Chondrocyte (in vitro differentiated cells): ENCODE measurements at regions not wholly inside any gene's neighbourhood (a gene's known extent, or its start where the extent isn't known, plus 50 kb on each side); places are given as distances from the start of the nearest gene placed in this dataset.
"Not testable (repeated sequence)": the region's sequence is repeated elsewhere in the genome, so short reads cannot be mapped to it uniquely, and the experiment has no call there.

ENCODE experiments used
- DNase-seq: peaks from one replicate; pipeline ENCODE4 v3.0.0; 2021; ENCODE audit warnings: mixed read lengths, low spot score
- H3K27ac Mint-ChIP-seq: one replicate; pipeline ENCODE4 v1.8.0; 2021; ENCODE audit warnings: mild to moderate bottlenecking, moderate library complexity, mixed read lengths; ENCODE audit not compliant: unreplicated experiment
- H3K27me3 Mint-ChIP-seq: 2 replicates; pipeline ENCODE4 v1.8.0; 2021; ENCODE audit warnings: low read depth, mixed read lengths
- H3K36me3 Mint-ChIP-seq: 2 replicates; pipeline ENCODE4 v1.8.0; 2021; ENCODE audit warnings: low read depth, mixed read lengths
- H3K4me1 Mint-ChIP-seq: 2 replicates; pipeline ENCODE4 v1.8.0; 2021; ENCODE audit warnings: low read depth, mild to moderate bottlenecking, mixed read lengths
- H3K4me3 Mint-ChIP-seq: one replicate; pipeline ENCODE4 v1.8.0; 2021; ENCODE audit warnings: mild to moderate bottlenecking, moderate library complexity, mixed read lengths; ENCODE audit not compliant: unreplicated experiment
- H3K9me3 Mint-ChIP-seq: 2 replicates; pipeline ENCODE4 v1.8.0; 2021; ENCODE audit warnings: low read depth, mixed read lengths
- TF ChIP-seq, protein P1 (sequence below): fragments of 200-600 bp; sonication (generic); IDR thresholded peaks from 2 replicates; pipeline ENCODE4 v1.5.0; 2021; ENCODE audit warnings: antibody characterized with exemption, mild to moderate bottlenecking, moderate library complexity

DNA sequence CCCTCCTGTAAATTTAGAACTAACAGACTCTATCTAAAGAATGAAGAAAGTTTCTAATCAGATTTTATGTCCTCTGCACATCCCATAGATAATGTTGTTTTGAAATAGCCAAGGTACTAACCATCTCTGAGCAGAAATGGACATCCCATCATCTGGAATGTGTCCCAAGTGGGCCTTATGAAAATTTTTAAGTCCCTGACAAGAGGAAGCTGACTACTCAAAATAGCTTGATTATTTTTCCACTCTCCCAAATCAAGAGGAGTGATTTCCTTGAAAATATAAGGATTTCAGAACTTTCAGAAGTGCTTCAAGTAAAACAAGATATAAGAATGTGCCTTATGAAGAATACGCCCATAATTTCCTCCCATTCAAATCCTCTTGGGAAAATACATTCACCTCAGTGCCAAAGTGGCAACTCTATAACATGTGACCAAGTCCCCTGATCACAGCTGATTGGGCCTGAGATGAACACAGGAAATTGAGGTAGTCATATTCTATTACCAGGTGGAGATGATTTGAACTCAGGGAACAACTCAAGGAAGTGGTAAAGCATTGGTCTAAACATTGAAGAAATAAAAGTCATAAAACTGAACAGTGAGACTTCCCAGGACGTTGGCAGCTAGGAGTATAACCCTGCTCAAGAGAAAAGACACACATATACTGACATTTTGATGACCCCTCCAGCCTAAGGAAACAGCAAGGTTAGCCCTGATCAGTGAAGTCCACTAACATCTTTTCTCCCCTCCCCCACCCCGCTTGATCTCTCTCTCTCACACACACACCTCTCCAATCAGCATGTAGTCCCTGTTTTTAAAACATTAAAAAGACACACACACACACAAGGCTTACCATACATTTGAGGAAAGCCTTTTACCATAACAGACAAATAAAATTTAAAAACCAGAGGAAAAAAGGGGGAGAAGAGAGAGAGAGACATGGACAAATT is 70.8 kb upstream of the TEAD1 start:
- DNase-seq: no peak
- no peaks in the 10 kb centered on the region for H3K36me3 Mint-ChIP-seq
- H3K27ac Mint-ChIP-seq: no peak overlapping the region
- H3K4me1 Mint-ChIP-seq: peaks cover 42% of the 10 kb centered on the region
- H3K9me3 Mint-ChIP-seq: no peaks in the 10 kb centered on the region
- no peak overlapping the region for H3K4me3 Mint-ChIP-seq
- H3K27me3 Mint-ChIP-seq: no peaks in the 10 kb centered on the region
- TF ChIP-seq, protein P1, sequence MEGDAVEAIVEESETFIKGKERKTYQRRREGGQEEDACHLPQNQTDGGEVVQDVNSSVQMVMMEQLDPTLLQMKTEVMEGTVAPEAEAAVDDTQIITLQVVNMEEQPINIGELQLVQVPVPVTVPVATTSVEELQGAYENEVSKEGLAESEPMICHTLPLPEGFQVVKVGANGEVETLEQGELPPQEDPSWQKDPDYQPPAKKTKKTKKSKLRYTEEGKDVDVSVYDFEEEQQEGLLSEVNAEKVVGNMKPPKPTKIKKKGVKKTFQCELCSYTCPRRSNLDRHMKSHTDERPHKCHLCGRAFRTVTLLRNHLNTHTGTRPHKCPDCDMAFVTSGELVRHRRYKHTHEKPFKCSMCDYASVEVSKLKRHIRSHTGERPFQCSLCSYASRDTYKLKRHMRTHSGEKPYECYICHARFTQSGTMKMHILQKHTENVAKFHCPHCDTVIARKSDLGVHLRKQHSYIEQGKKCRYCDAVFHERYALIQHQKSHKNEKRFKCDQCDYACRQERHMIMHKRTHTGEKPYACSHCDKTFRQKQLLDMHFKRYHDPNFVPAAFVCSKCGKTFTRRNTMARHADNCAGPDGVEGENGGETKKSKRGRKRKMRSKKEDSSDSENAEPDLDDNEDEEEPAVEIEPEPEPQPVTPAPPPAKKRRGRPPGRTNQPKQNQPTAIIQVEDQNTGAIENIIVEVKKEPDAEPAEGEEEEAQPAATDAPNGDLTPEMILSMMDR: no peak

DNA sequence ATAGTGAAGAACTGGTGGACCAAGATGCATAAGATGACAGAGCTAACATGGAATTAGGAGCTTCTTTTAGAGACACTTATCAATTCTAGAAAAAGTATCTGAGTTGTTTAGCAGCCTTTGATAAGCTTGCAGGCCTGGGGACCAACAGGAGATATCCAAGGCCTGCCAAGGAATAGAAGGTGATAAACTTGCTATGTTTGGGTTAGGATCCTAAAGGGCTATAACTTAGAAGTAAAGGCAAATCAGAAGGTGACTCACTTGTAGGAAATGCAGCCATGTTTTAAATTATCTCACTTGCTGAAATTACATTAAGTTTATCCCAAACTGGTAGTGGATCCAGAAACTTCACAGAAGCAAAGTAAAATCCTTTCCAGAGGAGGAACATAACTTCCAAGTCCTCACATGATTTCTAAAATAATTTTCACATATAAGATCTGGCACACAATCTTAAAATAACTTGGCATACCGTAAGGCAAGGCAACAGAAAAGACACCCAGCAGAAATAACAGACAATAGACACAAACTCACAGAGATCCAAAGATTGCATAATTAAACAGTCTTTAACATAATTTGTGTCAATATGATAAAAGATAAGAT is 69.6 kb upstream of the TEAD1 start:
- H3K27me3 Mint-ChIP-seq: no peaks in the 10 kb centered on the region
- no peak for DNase-seq
- peaks cover 36% of the 10 kb centered on the region for H3K4me1 Mint-ChIP-seq
- TF ChIP-seq, protein P1: no peak
- no peak overlapping the region for H3K4me3 Mint-ChIP-seq
- H3K9me3 Mint-ChIP-seq: no peaks in the 10 kb centered on the region
- peak overlapping the region; percentile 53 for H3K27ac Mint-ChIP-seq
- H3K36me3 Mint-ChIP-seq: no peaks in the 10 kb centered on the region

DNA sequence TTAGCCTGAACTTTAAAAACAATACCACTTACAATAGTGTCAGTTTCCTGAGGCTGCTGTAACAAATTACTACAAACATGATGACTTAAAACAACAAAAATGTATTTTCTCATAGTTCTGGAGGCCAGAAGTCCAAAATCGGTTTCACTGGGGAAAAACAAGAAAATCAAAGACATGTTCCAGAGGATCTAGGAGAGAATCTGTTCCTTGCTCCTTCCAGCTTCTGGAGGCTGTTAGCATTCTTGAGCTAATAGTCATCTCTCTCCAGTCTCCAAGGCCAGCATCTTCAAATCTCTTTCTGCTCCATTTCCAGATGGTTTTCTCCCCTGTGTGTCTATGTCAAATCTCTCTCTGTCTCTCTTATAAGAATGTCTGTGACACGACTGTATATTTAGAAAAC is 67.6 kb upstream of the TEAD1 start:
- Mint-ChIP-seq H3K4me1 (peaks cover 36% of the 10 kb centered on the region), H3K27me3 (no peaks in the 10 kb centered on the region), H3K4me3 (no peak overlapping the region), H3K9me3 (peaks cover 10% of the 10 kb centered on the region), H3K36me3 (peaks cover 7% of the 10 kb centered on the region), H3K27ac (peak overlapping the region; percentile 75)
- DNase-seq: no peak
- TF ChIP-seq, protein P1: no peak

DNA sequence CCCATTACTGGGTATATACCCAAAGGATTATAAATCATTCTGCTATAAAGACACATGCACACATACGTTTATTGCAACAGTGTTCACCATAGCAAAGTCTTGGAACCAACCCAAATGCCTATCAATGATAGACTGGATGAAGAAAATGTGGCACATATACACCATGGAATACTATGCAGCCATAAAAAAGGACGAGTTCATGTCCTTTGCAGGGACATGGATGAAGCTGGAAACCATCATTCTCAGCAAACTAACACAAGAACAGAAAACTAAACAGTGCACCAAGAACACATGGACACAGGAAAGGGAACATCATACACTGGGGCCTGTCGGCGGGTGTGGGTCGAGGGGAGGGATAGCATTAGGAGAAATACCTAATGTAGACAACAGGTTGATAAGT is 65.5 kb upstream of the TEAD1 start:
- peaks cover 22% of the 10 kb centered on the region for H3K4me1 Mint-ChIP-seq
- not testable (repeated sequence) for DNase-seq, H3K27me3 Mint-ChIP-seq, H3K4me3 Mint-ChIP-seq, H3K27ac Mint-ChIP-seq
- H3K9me3 Mint-ChIP-seq: peaks cover 29% of the 10 kb centered on the region
- H3K36me3 Mint-ChIP-seq: peaks cover 13% of the 10 kb centered on the region

DNA sequence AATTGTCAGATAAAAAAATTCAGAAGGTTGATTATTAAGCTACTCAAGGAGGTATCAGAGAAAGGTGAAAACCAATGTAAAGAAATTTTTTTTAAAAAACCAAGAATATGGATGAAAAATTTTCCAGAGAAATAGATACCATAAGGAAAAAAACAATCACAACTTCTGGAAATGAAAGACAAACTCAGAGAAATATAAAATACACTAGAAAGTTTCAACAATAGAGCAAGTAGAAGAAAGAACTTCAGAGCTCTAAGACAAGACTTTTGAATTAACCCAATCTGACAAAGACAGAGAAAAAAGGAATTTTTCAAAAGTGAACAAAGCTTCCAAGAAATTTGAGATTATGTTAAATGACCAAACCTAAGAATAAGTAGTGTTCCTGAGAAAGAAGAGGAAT is 62.9 kb upstream of the TEAD1 start:
- H3K27ac Mint-ChIP-seq: no peak overlapping the region
- peaks cover 8% of the 10 kb centered on the region for H3K4me1 Mint-ChIP-seq
- TF ChIP-seq, protein P1: no peak
- peaks cover 46% of the 10 kb centered on the region for H3K9me3 Mint-ChIP-seq
- H3K36me3 Mint-ChIP-seq: peaks cover 13% of the 10 kb centered on the region
- no peaks in the 10 kb centered on the region for H3K27me3 Mint-ChIP-seq
- no peak overlapping the region for H3K4me3 Mint-ChIP-seq
- no peak for DNase-seq
